GM18507 (cell line): ENCODE measurements at regions not wholly inside any gene's neighbourhood (a gene's known extent, or its start where the extent isn't known, plus 50 kb on each side); places are given as distances from the start of the nearest gene placed in this dataset.

Experiments used
- DNase-seq: peaks from one replicate; pipeline ENCODE4 v3.0.0; 2011; ENCODE audit warnings: low read depth; ENCODE audit not compliant: insufficient read length; ENCODE audit errors: extremely low spot score
- FAIRE-seq: peaks from 2 replicates; lab custom pipeline; 2011; peaks lifted over from hg19 to GRCh38; lab: Jason Lieb, UNC

GRCh38 chr6:40280231-40280630, 306.9 kb downstream of the LRFN2 start:
- no peak for DNase-seq
- FAIRE-seq = no peak

- DNase-seq (no peak), FAIRE-seq (no peak)
Measured at GRCh38 chr6:40276141-40276540, 311.0 kb downstream of the LRFN2 start.

DNA sequence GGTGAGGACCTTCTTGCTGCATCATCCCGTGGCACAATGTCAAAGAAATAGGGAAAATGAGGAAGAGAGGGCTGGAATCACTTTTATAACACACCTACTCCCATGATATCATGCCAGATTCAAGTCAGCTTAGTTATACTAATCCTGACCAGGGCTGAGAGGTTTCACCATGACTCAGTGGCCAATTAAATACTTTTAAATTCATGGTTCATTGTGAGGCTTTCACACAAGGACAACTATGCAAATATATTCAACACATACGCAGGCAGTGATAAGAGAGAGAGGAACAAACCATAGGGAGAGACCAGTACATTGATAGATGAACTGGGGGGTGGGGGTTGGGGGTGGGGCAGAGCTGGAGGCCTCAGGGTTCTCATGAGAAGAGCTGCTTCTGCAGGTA, 313.1 kb downstream of the LRFN2 start:
- DNase-seq (no peak), FAIRE-seq (no peak)

DNA sequence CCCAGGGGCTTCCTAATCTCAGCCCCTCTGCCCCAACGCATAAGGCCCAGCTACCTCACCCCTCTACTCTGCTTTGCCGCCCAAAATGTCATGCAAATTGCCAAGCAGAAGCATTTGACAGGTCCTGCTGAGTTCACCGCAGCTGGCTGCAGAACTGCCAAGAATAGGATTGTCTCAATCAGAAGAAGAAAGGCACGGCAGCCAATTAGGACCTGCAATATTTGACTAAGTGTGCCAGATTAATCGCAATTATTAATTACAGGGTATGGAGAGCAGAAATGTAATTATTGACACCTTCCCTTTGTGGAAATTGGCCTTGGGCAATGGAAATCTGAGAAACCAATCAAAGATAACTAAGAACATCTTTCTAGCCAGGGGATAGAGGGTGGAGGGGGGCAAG, 318.6 kb downstream of the LRFN2 start:
- FAIRE-seq (no peak), DNase-seq (no peak)

DNA sequence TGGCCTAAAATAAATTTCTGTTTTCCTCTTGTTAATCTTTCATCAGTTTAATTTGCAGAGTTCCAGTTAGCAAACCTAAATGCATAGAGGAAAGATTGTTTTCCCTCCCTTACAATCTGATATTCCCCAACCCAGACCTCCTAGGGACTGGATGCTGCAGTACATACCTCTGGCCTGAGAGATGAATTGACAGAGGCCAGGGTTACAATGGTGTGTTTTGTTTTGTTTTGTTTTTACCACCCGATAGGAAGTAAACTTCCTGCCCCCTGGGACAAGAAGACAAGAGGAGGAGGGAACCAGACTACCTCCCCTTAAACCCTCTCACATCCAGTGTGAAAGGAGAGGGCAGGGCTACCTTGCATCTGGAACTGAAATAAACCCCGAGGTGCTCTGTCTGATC, 319.0 kb downstream of the LRFN2 start:
- FAIRE-seq = no peak

DNA sequence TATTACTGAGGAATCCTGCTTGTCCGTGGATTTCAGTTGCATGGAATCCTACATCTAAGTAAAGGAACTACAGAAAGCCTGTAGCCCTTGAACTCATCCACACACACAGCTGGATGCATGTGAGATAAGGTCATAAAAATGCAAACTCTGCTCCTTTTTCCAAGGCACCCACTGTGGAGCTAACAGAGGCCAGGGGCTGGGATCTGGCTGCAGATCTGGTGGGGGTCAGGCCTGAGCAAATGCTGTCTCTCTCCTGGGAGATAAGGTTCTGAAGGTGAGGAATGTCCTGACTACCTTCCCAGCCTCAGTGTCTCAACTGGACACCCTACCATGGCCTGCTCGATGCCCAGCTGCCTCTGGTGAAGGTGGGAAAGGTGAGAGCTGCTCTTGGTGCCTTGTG, 321.5 kb downstream of the LRFN2 start:
- no peak for FAIRE-seq
- no peak for DNase-seq

More for the DNA sequence above, 319.0 kb downstream of the LRFN2 start:
- DNase-seq = no peak

GRCh38 chr6:40263970-40264369, 323.2 kb downstream of the LRFN2 start:
- FAIRE-seq (no peak), DNase-seq (no peak)

GRCh38 chr6:40262363-40262762, 324.8 kb downstream of the LRFN2 start:
- FAIRE-seq = no peak
- DNase-seq = no peak

GRCh38 chr6:40258531-40258930, 324.3 kb upstream of the MOCS1 start:
- no peak for DNase-seq
- no peak for FAIRE-seq

DNA sequence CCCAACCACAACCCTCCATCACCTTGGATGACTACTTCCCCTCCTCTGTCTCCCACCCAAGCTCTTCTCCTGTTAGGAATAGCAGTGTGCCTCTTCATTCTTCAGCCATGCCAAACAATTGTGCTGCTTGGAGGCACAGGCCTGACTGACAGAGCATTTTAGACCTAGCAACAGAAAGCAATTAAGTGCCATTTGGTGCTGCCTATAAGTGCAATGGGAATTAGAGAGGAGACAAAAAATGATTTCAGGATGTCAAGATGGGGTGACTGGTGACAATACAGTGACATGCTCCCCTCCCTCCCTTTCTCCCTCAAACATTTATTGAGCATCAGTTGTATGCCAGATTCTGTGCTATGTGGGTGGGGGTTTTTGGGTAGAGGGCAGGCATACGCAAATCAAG, 322.6 kb upstream of the MOCS1 start:
- FAIRE-seq (no peak), DNase-seq (no peak)

- no peak for FAIRE-seq
- DNase-seq = no peak
Measured at GRCh38 chr6:40256224-40256623, 322.0 kb upstream of the MOCS1 start.

DNA sequence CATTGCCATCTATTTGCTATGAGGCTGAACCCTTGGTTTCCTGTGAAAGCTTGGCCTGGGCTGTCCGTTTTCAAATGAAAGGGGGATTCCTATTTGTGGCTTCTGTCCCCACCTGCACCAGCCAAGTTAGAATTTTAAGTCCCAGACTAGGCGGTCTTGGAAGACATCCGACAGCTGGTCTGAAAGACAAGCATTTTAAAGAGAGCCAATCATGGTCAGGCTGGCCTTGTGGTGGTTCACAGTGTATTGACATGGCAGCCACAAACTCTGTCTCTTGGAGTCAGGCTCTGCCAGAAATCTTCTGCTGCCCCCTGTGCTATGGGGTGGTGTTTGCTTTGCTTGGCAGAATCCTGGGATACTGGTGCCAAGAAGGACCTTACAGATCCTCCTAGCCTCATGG, 319.2 kb upstream of the MOCS1 start:
- DNase-seq = no peak
- FAIRE-seq = no peak

GRCh38 chr6:40252531-40253258, 318.4 kb upstream of the MOCS1 start:
- FAIRE-seq (peak; percentile 52), DNase-seq (no peak)

DNA sequence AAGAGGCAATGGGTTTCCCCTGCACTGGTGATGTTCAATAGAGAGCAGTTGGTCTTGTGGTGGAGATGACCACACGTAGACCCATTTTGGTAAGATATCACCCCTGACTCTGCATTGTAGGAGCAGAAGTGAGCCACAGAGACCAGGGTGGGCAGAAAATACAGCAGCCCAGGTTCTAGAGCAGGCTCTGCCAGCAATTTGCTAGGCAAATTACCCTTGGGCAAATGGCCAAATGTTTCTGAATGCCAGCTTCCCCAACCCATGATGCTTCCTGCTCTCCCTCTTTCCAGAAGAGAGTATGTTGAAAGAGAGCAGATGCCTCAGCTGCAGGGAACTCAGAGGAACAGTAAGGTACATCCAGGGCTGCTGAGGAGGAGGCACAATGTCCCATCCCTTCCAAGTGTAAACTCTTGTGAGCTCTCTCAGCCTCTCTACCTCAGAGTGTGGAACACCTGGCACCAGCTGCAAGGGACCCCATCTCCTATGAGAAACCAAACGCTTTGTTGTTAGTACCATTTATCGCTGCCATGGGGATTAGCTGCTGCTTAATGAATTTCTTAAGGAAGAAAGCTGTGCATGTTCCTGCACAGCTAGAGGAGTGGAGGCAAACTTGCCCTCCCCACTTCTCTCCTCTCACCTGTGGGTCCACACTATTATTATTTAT, 317.5 kb upstream of the MOCS1 start:
- FAIRE-seq = no peak
- DNase-seq = no peak

GRCh38 chr6:40249935-40250334, 315.7 kb upstream of the MOCS1 start:
- FAIRE-seq (no peak), DNase-seq (no peak)

DNA sequence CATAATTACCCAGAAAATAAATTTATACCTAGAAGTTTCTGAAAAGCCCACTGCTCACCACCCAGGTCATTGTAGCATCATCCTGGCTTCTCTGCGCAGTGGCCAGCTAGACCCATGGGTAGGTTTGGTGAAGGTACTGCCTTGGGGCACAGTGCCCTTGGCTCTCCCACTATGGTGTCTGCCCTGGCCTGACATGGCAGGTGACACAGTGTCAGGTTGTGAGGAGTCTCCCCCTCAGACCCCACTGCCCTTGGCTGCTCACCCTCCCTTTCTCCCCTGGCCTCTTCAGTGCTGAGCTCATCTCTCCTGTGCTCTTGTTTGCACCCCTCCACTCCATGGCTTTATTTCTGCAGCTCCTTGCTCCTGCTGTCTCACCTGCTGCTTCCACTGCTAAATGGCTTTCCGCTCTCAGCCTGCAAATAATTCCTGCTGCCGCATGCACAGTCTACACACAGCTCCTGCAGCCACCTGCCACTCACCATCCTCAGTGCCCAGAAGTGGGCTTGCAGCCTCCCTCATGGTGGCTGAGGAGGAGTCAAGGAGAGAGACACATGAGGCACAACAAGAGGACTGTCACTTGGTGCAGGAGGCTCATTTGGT, 313.4 kb upstream of the MOCS1 start:
- no peak for FAIRE-seq
- DNase-seq = no peak

DNA sequence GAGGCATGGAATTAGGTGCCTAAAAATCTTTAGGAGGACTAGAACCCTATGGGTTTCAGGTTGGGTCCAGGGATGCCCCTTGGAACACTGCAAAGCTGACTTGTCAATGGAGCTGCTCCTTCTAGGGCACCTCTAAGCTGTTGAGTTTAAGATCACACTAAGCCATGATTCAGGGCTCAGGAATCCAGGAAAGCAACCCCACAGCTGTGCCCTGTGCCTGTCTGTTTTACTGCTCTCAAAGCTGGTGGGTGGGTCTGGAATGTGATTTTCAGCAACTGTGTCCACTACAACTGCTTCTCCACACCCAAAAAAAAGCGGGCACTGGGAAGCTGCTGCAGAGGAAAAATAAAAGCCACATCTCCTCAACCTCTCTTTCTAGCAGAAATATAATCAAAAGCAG, 310.4 kb upstream of the MOCS1 start:
- FAIRE-seq = no peak
- no peak for DNase-seq

- DNase-seq = no peak
- no peak for FAIRE-seq
Measured at GRCh38 chr6:40232698-40233097, 298.4 kb upstream of the MOCS1 start.

DNA sequence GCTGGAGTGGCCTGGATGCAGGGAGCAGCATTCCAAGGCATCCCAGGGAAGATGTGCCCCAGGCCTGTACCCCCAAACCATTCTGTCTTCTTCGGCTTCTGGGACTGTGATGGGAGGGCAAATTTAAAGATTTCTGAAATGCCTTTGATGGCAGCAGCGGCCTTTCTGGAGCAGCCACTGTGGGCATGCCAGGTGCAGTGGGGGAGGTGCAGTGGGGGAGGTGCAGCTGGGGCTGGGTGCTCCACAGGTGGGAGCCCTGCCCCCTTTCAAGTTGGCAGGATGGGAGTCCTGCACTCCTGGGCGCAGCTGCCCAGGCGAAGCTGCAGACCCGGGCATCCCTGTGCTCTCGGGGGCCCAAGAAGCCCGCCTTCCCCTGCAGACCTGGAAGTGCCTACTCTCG, 293.5 kb upstream of the MOCS1 start:
- DNase-seq = no peak
- no peak for FAIRE-seq

- no peak for DNase-seq
- FAIRE-seq = no peak
Measured at GRCh38 chr6:40222354-40222753, 288.1 kb upstream of the MOCS1 start.

- no peak for DNase-seq
- no peak for FAIRE-seq
Measured at GRCh38 chr6:40219799-40220198, 285.5 kb upstream of the MOCS1 start.
